ENCODE measurements at regions not wholly inside any gene's neighbourhood (a gene's known extent, or its start where the extent isn't known, plus 50 kb on each side); places are given as distances from the start of the nearest gene placed in this dataset.
"Not testable (repeated sequence)": the region's sequence is repeated elsewhere in the genome, so short reads cannot be mapped to it uniquely, and the experiment has no call there.

DNA sequence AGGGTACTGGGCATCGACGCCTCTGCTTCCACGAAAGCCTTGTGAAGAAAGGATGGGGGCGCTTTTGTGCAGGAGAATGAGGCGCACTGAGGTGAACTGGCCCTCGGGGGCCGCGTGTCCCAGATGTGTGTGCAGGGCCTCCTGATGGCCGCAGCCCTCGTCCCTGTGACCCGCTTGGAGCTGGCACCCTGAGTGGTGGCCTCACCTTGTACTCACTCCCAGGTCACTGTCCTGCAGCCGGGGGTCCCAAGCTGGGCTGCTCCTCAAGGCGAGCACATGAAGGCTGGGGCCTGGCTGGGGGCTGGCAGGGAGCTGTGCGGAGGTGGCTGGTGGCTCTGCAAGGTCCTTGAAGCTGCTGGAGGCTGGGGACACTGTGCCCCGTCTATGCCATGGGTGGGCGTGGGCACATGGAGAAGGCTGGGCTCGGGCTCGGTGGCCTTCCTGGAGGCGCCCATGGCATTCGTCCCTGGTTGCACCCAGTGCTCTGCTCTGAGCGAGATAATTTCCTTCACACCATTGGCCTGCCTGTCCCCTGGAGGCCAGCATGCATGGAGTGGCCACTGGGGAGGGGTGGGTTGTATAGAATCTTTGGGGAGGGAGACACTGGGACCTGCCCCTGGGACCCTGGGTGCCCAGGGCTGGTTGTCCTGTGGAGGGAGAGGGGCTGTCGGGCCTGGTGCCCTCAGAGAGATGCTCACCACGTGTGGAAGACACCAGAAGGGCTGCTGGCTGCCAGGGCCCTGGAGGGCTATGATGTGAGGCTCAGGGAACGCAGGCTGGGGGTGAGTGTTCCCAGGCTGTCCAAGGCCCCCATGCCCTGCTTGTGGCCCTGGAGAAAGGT is 79.3 kb downstream of the TMEM121 start:
- Mint-ChIP-seq H3K36me3 (ENCODE audit: low read depth) (no peaks in the 10 kb centered on the region), H3K27me3 (ENCODE audit: insufficient read depth) (no peaks in the 10 kb centered on the region), H3K27ac (no peak overlapping the region), H3K4me3 (no peak overlapping the region), H3K9me3 (peaks cover 24% of the 10 kb centered on the region), H3K4me1 (ENCODE audit: low read depth) (no peaks in the 10 kb centered on the region)
- no peak for TF ChIP-seq CTCF (IDR thresholded peaks at IDR 0.05)
- no peak for DNase-seq

DNA sequence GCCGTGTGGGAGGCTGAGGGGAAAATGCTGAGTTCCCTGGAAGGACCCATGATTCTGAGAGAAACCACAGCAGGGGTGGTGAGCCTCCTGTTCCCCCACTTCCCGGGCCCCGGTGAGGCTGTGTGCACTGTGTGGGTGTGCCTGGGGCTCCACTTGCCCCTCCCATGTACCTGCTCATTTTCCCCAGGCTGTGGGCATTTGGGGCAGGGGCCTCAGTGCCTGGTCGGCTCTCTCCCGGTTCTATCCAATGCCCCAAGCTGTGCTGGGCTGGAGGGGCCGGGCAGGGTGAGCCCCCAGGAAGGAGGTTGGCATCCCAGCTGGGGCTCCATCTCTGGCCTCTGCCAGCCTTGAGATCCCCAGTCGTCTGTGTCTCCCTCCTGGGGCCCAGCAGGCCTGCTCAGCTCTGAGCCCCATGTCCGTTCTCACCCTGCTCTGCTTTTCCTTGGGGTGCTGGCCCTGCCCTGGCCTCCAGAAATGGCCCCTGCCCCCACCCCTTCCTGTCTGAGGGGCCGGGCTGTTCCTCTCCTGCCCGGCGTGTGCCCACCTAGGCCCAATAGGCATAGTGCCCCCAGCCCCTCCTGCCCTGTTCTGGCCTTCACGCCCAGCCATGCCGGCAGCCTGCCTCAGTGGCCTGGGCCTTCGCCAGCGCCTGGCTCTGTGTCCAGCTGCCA is 80.1 kb downstream of the TMEM121 start:
- DNase-seq: not testable (repeated sequence)

DNA sequence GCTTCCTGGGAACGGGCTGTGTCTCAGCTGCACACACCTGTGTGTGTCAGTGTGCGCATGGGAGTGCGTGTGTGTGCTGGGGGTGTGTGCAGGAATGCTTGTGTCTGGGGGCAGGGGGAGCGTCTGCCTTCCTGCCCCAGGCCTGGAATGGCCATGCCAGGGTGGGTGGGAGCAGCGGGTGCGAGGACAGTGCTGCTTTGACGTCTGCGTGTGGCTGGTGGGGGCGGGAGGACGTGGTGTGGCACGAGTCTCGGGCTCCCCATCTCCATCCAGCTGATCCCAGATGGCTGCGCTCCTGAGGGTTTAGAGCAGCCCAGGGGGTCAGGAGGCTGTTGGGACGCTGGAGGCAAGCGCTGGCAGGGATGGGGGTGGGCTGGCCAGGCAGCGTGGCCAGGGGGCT is 80.6 kb downstream of the TMEM121 start:
- H3K4me3 Mint-ChIP-seq; DNase-seq; H3K27me3 Mint-ChIP-seq (ENCODE audit: insufficient read depth); H3K27ac Mint-ChIP-seq; H3K36me3 Mint-ChIP-seq (ENCODE audit: low read depth); H3K4me1 Mint-ChIP-seq (ENCODE audit: low read depth): not testable (repeated sequence)
- peaks cover 15% of the 10 kb centered on the region for H3K9me3 Mint-ChIP-seq

More for the DNA sequence above, 80.1 kb downstream of the TMEM121 start:
- not testable (repeated sequence) for H3K27ac Mint-ChIP-seq; H3K4me1 Mint-ChIP-seq (ENCODE audit: low read depth); H3K4me3 Mint-ChIP-seq; H3K27me3 Mint-ChIP-seq (ENCODE audit: insufficient read depth); H3K36me3 Mint-ChIP-seq (ENCODE audit: low read depth)
- peaks cover 17% of the 10 kb centered on the region for H3K9me3 Mint-ChIP-seq

- not testable (repeated sequence) for H3K36me3 Mint-ChIP-seq (ENCODE audit: low read depth); H3K4me1 Mint-ChIP-seq (ENCODE audit: low read depth); H3K4me3 Mint-ChIP-seq; H3K27me3 Mint-ChIP-seq (ENCODE audit: insufficient read depth); DNase-seq; H3K27ac Mint-ChIP-seq
- H3K9me3 Mint-ChIP-seq: peaks cover 10% of the 10 kb centered on the region
These were observed 88.6 kb downstream of the TMEM121 start for GRCh38 chr14:105614987-105615386.

DNA sequence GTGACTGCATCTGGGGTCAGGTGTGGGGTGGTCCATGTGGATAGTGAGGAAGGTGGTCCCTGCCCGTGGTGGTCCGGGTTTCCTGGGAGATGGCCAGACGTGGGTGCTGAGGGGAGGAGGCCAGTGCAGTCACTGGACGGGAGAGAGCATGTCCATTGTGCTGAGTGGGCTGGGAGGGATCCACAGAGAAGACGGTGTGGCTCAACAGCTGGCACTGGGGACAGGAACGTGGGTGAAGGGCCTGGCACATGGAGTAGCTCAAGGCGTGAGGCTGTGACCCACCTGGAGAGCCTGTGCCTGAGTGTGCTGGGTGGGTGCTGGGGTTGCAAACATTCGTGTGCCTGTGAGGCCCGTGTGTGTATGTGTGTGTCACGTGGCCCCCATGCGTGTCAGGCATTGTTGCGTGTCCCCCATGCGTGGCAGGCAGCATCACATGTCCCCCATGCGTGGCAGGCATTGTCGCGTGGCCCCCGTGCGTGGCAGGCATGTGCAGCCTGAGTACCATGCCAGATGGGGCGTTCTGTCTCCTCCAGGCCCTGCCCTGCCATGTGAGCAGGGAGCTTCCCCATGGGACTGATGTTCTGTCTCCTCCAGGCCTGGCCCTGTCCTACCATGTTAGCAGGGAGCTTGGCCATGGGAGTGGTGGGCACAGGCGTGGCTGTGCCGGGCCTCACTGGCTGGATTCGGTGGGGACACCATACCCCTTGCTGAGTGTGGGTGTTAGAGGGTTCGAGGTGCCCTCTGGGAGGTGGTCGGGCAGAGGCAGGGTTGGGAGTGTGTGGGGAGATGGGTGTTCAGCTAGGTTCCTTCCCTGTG is 89.8 kb downstream of the TMEM121 start:
- not testable (repeated sequence) for DNase-seq; H3K36me3 Mint-ChIP-seq (ENCODE audit: low read depth); H3K4me1 Mint-ChIP-seq (ENCODE audit: low read depth); H3K27ac Mint-ChIP-seq; H3K27me3 Mint-ChIP-seq (ENCODE audit: insufficient read depth); H3K4me3 Mint-ChIP-seq
- H3K9me3 Mint-ChIP-seq: peaks cover 10% of the 10 kb centered on the region

DNA sequence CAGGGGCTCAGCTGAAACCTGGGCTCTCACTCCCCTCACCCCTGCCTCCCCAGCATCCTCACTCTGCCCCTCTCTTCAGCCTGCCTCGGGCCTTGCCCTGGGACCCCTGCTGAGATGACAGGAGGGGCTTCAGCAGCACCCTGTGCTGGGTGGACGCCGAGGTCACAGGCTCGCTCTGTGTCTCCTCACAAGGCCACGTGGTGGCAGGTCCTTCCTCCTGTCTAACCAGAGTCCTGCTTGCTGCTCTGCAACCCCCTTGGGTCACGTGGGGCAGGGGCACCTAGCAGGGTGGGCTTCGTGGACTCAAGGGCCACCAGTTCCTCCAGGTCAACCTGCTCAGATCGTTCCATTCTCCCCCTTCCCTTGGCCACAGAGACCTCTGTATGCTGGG is 90.4 kb downstream of the TMEM121 start:
- peaks cover 8% of the 10 kb centered on the region for H3K36me3 Mint-ChIP-seq (ENCODE audit: low read depth)
- TF ChIP-seq CTCF (IDR thresholded peaks at IDR 0.05): no peak
- no peaks in the 10 kb centered on the region for H3K4me1 Mint-ChIP-seq (ENCODE audit: low read depth)
- DNase-seq: no peak
- H3K27me3 Mint-ChIP-seq (ENCODE audit: insufficient read depth): no peaks in the 10 kb centered on the region
- no peak overlapping the region for H3K27ac Mint-ChIP-seq
- no peak overlapping the region for H3K4me3 Mint-ChIP-seq
- H3K9me3 Mint-ChIP-seq: peaks cover 10% of the 10 kb centered on the region

- DNase-seq: no peak
These were observed 90.9 kb downstream of the TMEM121 start for GRCh38 chr14:105617201-105617777.

DNA sequence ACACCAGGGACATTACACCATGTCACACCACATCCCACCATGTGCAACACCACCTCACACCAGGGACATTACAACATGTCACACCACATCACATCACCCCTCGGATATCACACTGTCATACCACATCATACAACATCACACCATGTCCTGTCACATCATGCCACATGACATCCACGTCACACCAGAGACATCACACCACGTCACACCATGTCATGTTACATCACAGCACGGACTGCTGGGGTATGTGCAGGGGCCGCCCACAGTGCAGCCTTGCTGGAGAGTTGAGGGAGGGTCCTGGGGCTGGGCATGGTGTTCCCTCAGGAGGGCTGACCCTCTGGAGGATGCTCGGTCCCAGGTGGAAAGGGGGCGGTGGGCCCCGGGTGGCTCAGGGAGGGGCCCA is 91.4 kb downstream of the TMEM121 start:
- not testable (repeated sequence) for H3K27me3 Mint-ChIP-seq (ENCODE audit: insufficient read depth); H3K36me3 Mint-ChIP-seq (ENCODE audit: low read depth); H3K4me1 Mint-ChIP-seq (ENCODE audit: low read depth); H3K4me3 Mint-ChIP-seq; H3K27ac Mint-ChIP-seq; DNase-seq
- peaks cover 12% of the 10 kb centered on the region for H3K9me3 Mint-ChIP-seq

More at GRCh38 chr14:105617201-105617777, 90.9 kb downstream of the TMEM121 start:
- peaks cover 10% of the 10 kb centered on the region for H3K9me3 Mint-ChIP-seq
- peaks cover 8% of the 10 kb centered on the region for H3K36me3 Mint-ChIP-seq (ENCODE audit: low read depth)
- H3K4me3 Mint-ChIP-seq: no peak overlapping the region
- no peak for TF ChIP-seq CTCF (IDR thresholded peaks at IDR 0.05)
- H3K4me1 Mint-ChIP-seq (ENCODE audit: low read depth): no peaks in the 10 kb centered on the region
- no peak overlapping the region for H3K27ac Mint-ChIP-seq
- H3K27me3 Mint-ChIP-seq (ENCODE audit: insufficient read depth): no peaks in the 10 kb centered on the region

- not testable (repeated sequence) for H3K4me3 Mint-ChIP-seq; DNase-seq; H3K36me3 Mint-ChIP-seq (ENCODE audit: low read depth); H3K27me3 Mint-ChIP-seq (ENCODE audit: insufficient read depth); H3K4me1 Mint-ChIP-seq (ENCODE audit: low read depth); H3K27ac Mint-ChIP-seq
- peaks cover 14% of the 10 kb centered on the region for H3K9me3 Mint-ChIP-seq
These were observed 92.9 kb downstream of the TMEM121 start for GRCh38 chr14:105619324-105619723.

GRCh38 chr14:105620178-105620864 is 93.9 kb downstream of the TMEM121 start:
- H3K27ac Mint-ChIP-seq; H3K27me3 Mint-ChIP-seq (ENCODE audit: insufficient read depth); H3K4me3 Mint-ChIP-seq; H3K4me1 Mint-ChIP-seq (ENCODE audit: low read depth); H3K36me3 Mint-ChIP-seq (ENCODE audit: low read depth); DNase-seq: not testable (repeated sequence)
- peaks cover 19% of the 10 kb centered on the region for H3K9me3 Mint-ChIP-seq
